SU-DHL-6 (cell line): ENCODE measurements at regions not wholly inside any gene's neighbourhood (a gene's known extent, or its start where the extent isn't known, plus 50 kb on each side); places are given as distances from the start of the nearest gene placed in this dataset.

Experiments used
- CTCF ChIP-seq: fragments of 200-600 bp; sonication (generic); IDR thresholded peaks from one replicate; pipeline ENCODE4 v1.5.1; 2017; ENCODE audit warnings: antibody characterized with exemption, mild to moderate bottlenecking, low read length, moderate library complexity; ENCODE audit not compliant: insufficient read depth, poor library complexity, severe bottlenecking
- EZH2phosphoT487 ChIP-seq: fragments of 200-600 bp; sonication (generic), shearing (Covaris generic); conservative IDR thresholded peaks from 2 replicates; pipeline ENCODE4 v1.6.1; 2018; ENCODE audit warnings: mild to moderate bottlenecking, antibody characterized with exemption, low read length, moderate library complexity, mixed read lengths

GRCh38 chr3:81436182-81436581, 325.3 kb downstream of the GBE1 start:
- no peak for TF ChIP-seq CTCF
- TF ChIP-seq EZH2phosphoT487, result no peak
